Esophagus muscularis mucosa (tissue), 3 donors: ENCODE measurements at regions not wholly inside any gene's neighbourhood (a gene's known extent, or its start where the extent isn't known, plus 50 kb on each side); places are given as distances from the start of the nearest gene placed in this dataset.

ENCODE experiments used
- POLR2A ChIP-seq: fragments of 450-650 bp; IDR thresholded peaks from one replicate; pipeline ENCODE4 v1.6.1; 2017; ENCODE audit warnings: antibody characterized with exemption, moderate library complexity, mild to moderate bottlenecking, low read depth
- POLR2AphosphoS5 ChIP-seq, 2 donors: sonication (generic); formaldehyde crosslinking; IDR thresholded peaks; one replicate each; pipeline ENCODE4 v1.6.1; 2017; ENCODE audit warnings: antibody characterized with exemption in 2 of 2
- TF ChIP-seq, protein P1 (sequence below), 3 experiments: fragments of 200-600 bp in 2 of 3; fragments of 450-650 bp in 1 of 3; sonication (generic) in 2 of 3; IDR thresholded peaks; one replicate each; pipeline ENCODE4 v1.5.1; 2017 to 2019; ENCODE audit warnings: antibody characterized with exemption in 3 of 3, mild to moderate bottlenecking in 2 of 3, moderate library complexity in 1 of 3

DNA sequence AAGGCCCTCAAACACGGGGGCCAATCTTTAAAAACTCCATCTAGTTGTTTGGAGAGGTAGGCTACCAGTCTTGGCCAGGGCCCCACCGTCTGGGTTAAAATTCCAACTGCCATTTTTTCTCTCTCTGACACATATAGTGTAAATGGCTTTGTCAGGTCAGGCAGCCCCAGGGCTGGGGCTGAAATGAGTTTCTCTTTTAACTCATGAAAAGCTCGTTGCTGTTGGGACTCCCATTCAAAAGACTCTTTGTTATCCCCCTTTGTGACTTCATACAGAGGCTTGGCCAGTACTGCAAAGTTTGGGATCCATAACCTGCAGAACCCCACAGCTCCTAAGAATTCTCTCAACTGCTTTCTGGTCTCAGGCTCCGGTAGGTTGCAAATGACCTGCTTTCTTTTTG lies 99.4 kb upstream of the SLC1A4 start:
- TF ChIP-seq POLR2A (no peak), POLR2AphosphoS5 (IDR thresholded peaks at IDR 0.05) (no peak)
- TF ChIP-seq, protein P1, sequence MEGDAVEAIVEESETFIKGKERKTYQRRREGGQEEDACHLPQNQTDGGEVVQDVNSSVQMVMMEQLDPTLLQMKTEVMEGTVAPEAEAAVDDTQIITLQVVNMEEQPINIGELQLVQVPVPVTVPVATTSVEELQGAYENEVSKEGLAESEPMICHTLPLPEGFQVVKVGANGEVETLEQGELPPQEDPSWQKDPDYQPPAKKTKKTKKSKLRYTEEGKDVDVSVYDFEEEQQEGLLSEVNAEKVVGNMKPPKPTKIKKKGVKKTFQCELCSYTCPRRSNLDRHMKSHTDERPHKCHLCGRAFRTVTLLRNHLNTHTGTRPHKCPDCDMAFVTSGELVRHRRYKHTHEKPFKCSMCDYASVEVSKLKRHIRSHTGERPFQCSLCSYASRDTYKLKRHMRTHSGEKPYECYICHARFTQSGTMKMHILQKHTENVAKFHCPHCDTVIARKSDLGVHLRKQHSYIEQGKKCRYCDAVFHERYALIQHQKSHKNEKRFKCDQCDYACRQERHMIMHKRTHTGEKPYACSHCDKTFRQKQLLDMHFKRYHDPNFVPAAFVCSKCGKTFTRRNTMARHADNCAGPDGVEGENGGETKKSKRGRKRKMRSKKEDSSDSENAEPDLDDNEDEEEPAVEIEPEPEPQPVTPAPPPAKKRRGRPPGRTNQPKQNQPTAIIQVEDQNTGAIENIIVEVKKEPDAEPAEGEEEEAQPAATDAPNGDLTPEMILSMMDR (IDR thresholded peaks at IDR 0.05) = no peak
